Ovary (tissue), 7 donors: ENCODE measurements at regions not wholly inside any gene's neighbourhood (a gene's known extent, or its start where the extent isn't known, plus 50 kb on each side); places are given as distances from the start of the nearest gene placed in this dataset.

Experiments used
- DNase-seq, 5 donors: peaks; one replicate each; pipeline ENCODE4 v3.0.0-alpha.2; 2019 to 2020
- H3K27ac ChIP-seq, 2 donors: fragments of 200-600 bp; one replicate each; pipeline versions ENCODE4 v1.5.1 to v1.8.0; 2019 to 2022
- H3K27me3 ChIP-seq: fragments of 200-600 bp; one replicate; pipeline ENCODE4 v1.8.0; 2022
- H3K36me3 ChIP-seq: fragments of 200-600 bp; sonication (generic); one replicate; pipeline ENCODE4 v1.5.1; 2019
- H3K4me1 ChIP-seq: one replicate; pipeline ENCODE4 v1.8.1; 2013; ENCODE audit warnings: mild to moderate bottlenecking, moderate library complexity; ENCODE audit not compliant: insufficient read depth
- H3K4me3 ChIP-seq: fragments of 200-600 bp; sonication (generic); one replicate; pipeline ENCODE4 v1.5.1; 2017
- H3K9me3 ChIP-seq, 2 donors: fragments of 200-600 bp in 1 of 2; sonication (generic) in 1 of 2; one replicate each; pipeline versions ENCODE4 v1.5.1 to v1.8.1; 2013 to 2019; ENCODE audit warnings: mild to moderate bottlenecking in 1 of 2, moderate library complexity in 1 of 2
- EP300 ChIP-seq: sonication (generic); formaldehyde crosslinking; IDR thresholded peaks from one replicate; pipeline ENCODE4 v1.6.1; 2017; ENCODE audit warnings: antibody characterized with exemption
- POLR2A ChIP-seq: fragments of 450-650 bp; IDR thresholded peaks from one replicate; pipeline ENCODE4 v1.6.1; 2017; ENCODE audit warnings: antibody characterized with exemption, mild to moderate bottlenecking, moderate library complexity
- WGBS, 3 donors: extraction: QIAGEN DNeasy Blood & Tissue Kit in 1 of 3; methylation state at CpG; one replicate each; pipeline versions ENCODE4 v1.1.5 to v1.1.7; 2013 to 2017; 5-methylcytosine and 5-hydroxymethylcytosine counted together
- intact Hi-C, 4 donors: fragments of 100-400 bp; cut with DNase I; formaldehyde crosslinking; loops; one replicate each; pipeline versions ENCODE4 v1.11.0 to v1.15.1; 2022 to 2023
- TF ChIP-seq, protein P1 (sequence below), 3 donors: fragments of 450-650 bp in 2 of 3; fragments of 200-600 bp in 1 of 3; IDR thresholded peaks; one replicate each; pipeline versions ENCODE4 v1.5.1 to v1.8.0; 2016 to 2022; ENCODE audit warnings: antibody characterized with exemption in 3 of 3, mild to moderate bottlenecking in 1 of 3
- donor health status: DM: no; HTN: no; CAD: no; lungs with moderate emphysema.
- donor health status: DM: no; HTN: no; CAD: no.
- donor health status: Bipolar disorder and iron deficiency.
- donor health status: DM: no; HTN: no; CAD: no.
- donor health status: DM: yes; HTN: yes; CAD: no.

- Histone ChIP-seq H3K4me1 (no peaks in the 10 kb centered on the region), H3K4me3 (no peak overlapping the region), H3K27me3 (no peaks in the 10 kb centered on the region), H3K27ac (no peak overlapping the region), H3K9me3 (no peaks in the 10 kb centered on the region), H3K36me3 (no peaks in the 10 kb centered on the region)
- 78 to 85% (median 84%) methylated on average over 9 of the region's 9 CpGs for WGBS, 3 donors
- intact Hi-C loops, result no loop called here
- no peak for DNase-seq
- TF ChIP-seq, protein P1, sequence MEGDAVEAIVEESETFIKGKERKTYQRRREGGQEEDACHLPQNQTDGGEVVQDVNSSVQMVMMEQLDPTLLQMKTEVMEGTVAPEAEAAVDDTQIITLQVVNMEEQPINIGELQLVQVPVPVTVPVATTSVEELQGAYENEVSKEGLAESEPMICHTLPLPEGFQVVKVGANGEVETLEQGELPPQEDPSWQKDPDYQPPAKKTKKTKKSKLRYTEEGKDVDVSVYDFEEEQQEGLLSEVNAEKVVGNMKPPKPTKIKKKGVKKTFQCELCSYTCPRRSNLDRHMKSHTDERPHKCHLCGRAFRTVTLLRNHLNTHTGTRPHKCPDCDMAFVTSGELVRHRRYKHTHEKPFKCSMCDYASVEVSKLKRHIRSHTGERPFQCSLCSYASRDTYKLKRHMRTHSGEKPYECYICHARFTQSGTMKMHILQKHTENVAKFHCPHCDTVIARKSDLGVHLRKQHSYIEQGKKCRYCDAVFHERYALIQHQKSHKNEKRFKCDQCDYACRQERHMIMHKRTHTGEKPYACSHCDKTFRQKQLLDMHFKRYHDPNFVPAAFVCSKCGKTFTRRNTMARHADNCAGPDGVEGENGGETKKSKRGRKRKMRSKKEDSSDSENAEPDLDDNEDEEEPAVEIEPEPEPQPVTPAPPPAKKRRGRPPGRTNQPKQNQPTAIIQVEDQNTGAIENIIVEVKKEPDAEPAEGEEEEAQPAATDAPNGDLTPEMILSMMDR (IDR thresholded peaks at IDR 0.05), result no peak
- no peak for TF ChIP-seq EP300
- TF ChIP-seq POLR2A, result no peak
Measured at GRCh38 chr7:79778786-79779770, 325.6 kb upstream of the MAGI2 start.

DNA sequence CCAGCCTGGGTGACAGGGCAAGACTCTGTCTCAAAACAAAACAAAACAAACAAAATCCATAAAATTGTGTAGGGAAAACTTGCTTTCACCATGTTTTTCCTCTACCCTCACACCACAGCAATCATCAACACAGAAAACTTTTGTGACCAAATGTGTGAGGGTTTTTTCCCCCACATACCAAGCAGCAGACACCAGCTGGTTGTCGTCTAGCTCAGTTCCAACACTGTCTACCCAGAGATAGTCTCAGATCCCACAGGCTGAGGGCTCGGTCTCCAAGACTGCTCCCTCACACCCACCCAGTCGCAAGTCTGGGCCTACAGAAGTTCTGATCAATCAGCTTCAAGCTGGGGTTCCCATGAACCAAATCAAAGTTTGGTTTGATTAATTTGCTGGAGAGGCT, 322.4 kb upstream of the MAGI2 start:
- Histone ChIP-seq H3K27ac (no peak overlapping the region), H3K4me3 (no peak overlapping the region), H3K27me3 (no peaks in the 10 kb centered on the region), H3K4me1 (no peaks in the 10 kb centered on the region), H3K9me3 (no peaks in the 10 kb centered on the region), H3K36me3 (no peaks in the 10 kb centered on the region)
- WGBS, 3 donors, result 52 to 59% (median 58%) methylated on average over 3 of the region's 3 CpGs
- no peak for TF ChIP-seq EP300
- no peak for TF ChIP-seq POLR2A
- TF ChIP-seq, protein P1 (IDR thresholded peaks at IDR 0.05), result no peak
- intact Hi-C loops, result no loop called here
- no peak for DNase-seq

- TF ChIP-seq POLR2A (no peak), EP300 (no peak)
- TF ChIP-seq, protein P1 (IDR thresholded peaks at IDR 0.05), result no peak
- no peak for DNase-seq
- H3K4me3 ChIP-seq, result no peak overlapping the region
- no peaks in the 10 kb centered on the region for H3K27me3 ChIP-seq
- no peak overlapping the region for H3K27ac ChIP-seq
- H3K9me3 ChIP-seq, result no peaks in the 10 kb centered on the region
- no peaks in the 10 kb centered on the region for H3K4me1 ChIP-seq
- H3K36me3 ChIP-seq, result no peaks in the 10 kb centered on the region
- intact Hi-C loops, result no loop called here
Measured at GRCh38 chr7:79774150-79774549, 320.7 kb upstream of the MAGI2 start.

DNA sequence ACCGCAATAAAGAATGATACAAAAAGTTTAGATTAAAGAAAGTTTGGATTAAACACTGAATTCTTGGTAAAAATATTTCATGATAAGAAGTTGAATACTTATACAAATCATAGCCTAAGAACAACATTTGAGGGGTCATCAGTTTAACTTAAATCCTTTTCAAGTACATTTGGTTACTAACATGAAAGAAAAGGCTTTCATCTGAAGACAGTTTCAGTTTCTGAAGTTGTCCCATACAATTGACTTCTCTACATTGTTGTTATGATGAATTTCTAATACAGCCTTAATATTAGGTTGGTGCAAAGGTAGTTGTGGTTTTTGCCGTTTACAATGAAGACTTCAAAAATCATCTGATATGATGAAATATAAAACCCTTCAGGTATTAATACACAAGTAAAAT, 317.5 kb upstream of the MAGI2 start:
- no peak for DNase-seq
- TF ChIP-seq, protein P1 (IDR thresholded peaks at IDR 0.05), result no peak
- TF ChIP-seq EP300 (no peak), POLR2A (no peak)
- WGBS, 3 donors, result 35 to 54% (median 41%) methylated on average over 2 of the region's 2 CpGs

More for the DNA sequence above, 317.5 kb upstream of the MAGI2 start:
- no peaks in the 10 kb centered on the region for H3K36me3 ChIP-seq
- H3K9me3 ChIP-seq, result no peaks in the 10 kb centered on the region
- no peak overlapping the region for H3K27ac ChIP-seq
- intact Hi-C loops, result no loop called here
- no peaks in the 10 kb centered on the region for H3K27me3 ChIP-seq
- no peaks in the 10 kb centered on the region for H3K4me1 ChIP-seq
- no peak overlapping the region for H3K4me3 ChIP-seq
